GM12878 (cell line): ENCODE measurements at regions not wholly inside any gene's neighbourhood (a gene's known extent, or its start where the extent isn't known, plus 50 kb on each side); places are given as distances from the start of the nearest gene placed in this dataset.

Experiments used
- ATAC-seq: fragments of 200-7000 bp; cut with Tn5 transposase; 3 replicates; pipeline ENCODE4 v1.9.1; 2020; ENCODE audit warnings: mild to moderate bottlenecking, moderate library complexity
- BruUV-seq: library from RNA; stranded (reverse); fragments of 400-500 nt; replicated peaks from 2 replicates; lab custom pipeline; 2021; lab: Mats Ljungman, UMichigan
- CTCF ChIA-PET: fragments of 300-600 bp; sonication (Branson Sonifier 250); formaldehyde crosslinking; extraction: SDS; loops from one replicate; lab custom pipeline; 2021; ENCODE audit warnings: inconsistent platforms; lab: Yijun Ruan, JAX
- POLR2A ChIA-PET: fragments of 350-600 bp; formaldehyde crosslinking; extraction: SDS; loops from one replicate; lab custom pipeline; 2021; ENCODE audit warnings: inconsistent platforms; lab: Charles Lee
- RAD21 ChIA-PET: fragments of 300-600 bp; sonication (Branson Sonifier 250); formaldehyde crosslinking; loops from one replicate; lab custom pipeline; 2023; ENCODE audit warnings: antibody characterized with exemption; ENCODE audit not compliant: unreplicated experiment; lab: Charles Lee
- SMC1A ChIA-PET: fragments of 300-600 bp; sonication (Branson Sonifier 250); formaldehyde crosslinking; loops from one replicate; lab custom pipeline; 2023; ENCODE audit not compliant: unreplicated experiment, uncharacterized antibody; lab: Charles Lee
- DNase-seq: peaks from one replicate; pipeline ENCODE4 v3.0.0-alpha.2; 2011; ENCODE audit warnings: low read depth, low spot score
- FAIRE-seq: peaks from 3 replicates; lab custom pipeline; 2011; peaks lifted over from hg19 to GRCh38; lab: Jason Lieb, UNC
- H2AFZ ChIP-seq: 2 replicates; pipeline ENCODE4 v1.6.0; 2011; ENCODE audit warnings: low read depth, low read length, control low read depth; ENCODE audit not compliant: control insufficient read depth
- H3K27ac ChIP-seq: 2 replicates; pipeline ENCODE4 v1.5.1; 2011; ENCODE audit warnings: control low read depth; ENCODE audit not compliant: control insufficient read depth, insufficient read depth
- H3K27me3 ChIP-seq, 2 experiments: replicated peaks in 1 of 2; 2 replicates each; pipeline versions ENCODE4 v1.6.0 to v1.6.1; 2011; ENCODE audit warnings: low read length in 1 of 2; ENCODE audit not compliant: control insufficient read depth in 2 of 2, insufficient read depth in 2 of 2
- H3K36me3 ChIP-seq, 2 experiments: 2 replicates each; pipeline ENCODE4 v1.5.1; 2011; ENCODE audit warnings: low read length in 1 of 2; ENCODE audit not compliant: control insufficient read depth in 2 of 2, insufficient read depth in 2 of 2
- H3K4me1 ChIP-seq: 2 replicates; pipeline ENCODE4 v1.6.1; 2011; ENCODE audit warnings: mild to moderate bottlenecking, low read length, moderate library complexity, mixed read lengths; ENCODE audit not compliant: control insufficient read depth, insufficient read depth
- H3K4me2 ChIP-seq: 2 replicates; pipeline ENCODE4 v1.6.0; 2011; ENCODE audit warnings: control low read depth; ENCODE audit not compliant: control insufficient read depth, insufficient read depth
- H3K4me3 ChIP-seq: fragments of 200-600 bp; sonication (generic); 2 replicates; pipeline ENCODE4 v1.5.1; 2016
- H3K79me2 ChIP-seq: 2 replicates; pipeline ENCODE4 v1.6.0; 2011; ENCODE audit warnings: low read length; ENCODE audit not compliant: control insufficient read depth, insufficient read depth
- H3K9ac ChIP-seq: 2 replicates; pipeline ENCODE4 v1.8.0; 2011; ENCODE audit warnings: low read length, control low read depth, mixed read lengths; ENCODE audit not compliant: control insufficient read depth, insufficient read depth
- H3K9me3 ChIP-seq: replicated peaks from 3 replicates; pipeline ENCODE4 v1.5.1; 2011; ENCODE audit warnings: mild to moderate bottlenecking, low read length; ENCODE audit not compliant: control insufficient read depth, insufficient read depth
- H4K20me1 ChIP-seq: 2 replicates; pipeline ENCODE4 v1.6.0; 2011; ENCODE audit not compliant: control insufficient read depth, insufficient read depth
- ATF3 ChIP-seq: IDR thresholded peaks from 2 replicates; pipeline ENCODE4 v1.6.1; 2011; ENCODE audit warnings: low read depth, mild to moderate bottlenecking, low read length, moderate library complexity, borderline replicate concordance; ENCODE audit errors: extremely low read depth
- ATF7 ChIP-seq: fragments of 450-650 bp; IDR thresholded peaks from 2 replicates; pipeline ENCODE4 v1.6.1; 2016; ENCODE audit warnings: low read depth, mild to moderate bottlenecking
- BACH1 ChIP-seq: fragments of 450-650 bp; IDR thresholded peaks from 2 replicates; pipeline ENCODE4 v1.6.1; 2017; ENCODE audit warnings: mild to moderate bottlenecking, borderline replicate concordance
- CBFB ChIP-seq: IDR thresholded peaks from 2 replicates; pipeline ENCODE4 v1.6.1; 2016; ENCODE audit warnings: antibody characterized with exemption, low read depth
- CHD4 ChIP-seq: fragments of 200-600 bp; sonication (generic); IDR thresholded peaks from 2 replicates; pipeline ENCODE4 v1.6.1; 2016; ENCODE audit warnings: mild to moderate bottlenecking
- HDAC2 ChIP-seq: fragments of 200-600 bp; sonication (generic); IDR thresholded peaks from 2 replicates; pipeline ENCODE4 v1.6.1; 2017
- KAT2A ChIP-seq: conservative IDR thresholded peaks from 2 replicates; pipeline ENCODE4 v1.6.1; 2011; ENCODE audit warnings: low read depth, low read length; ENCODE audit not compliant: control insufficient read depth
- MEF2A ChIP-seq: IDR thresholded peaks from 2 replicates; pipeline ENCODE4 v1.6.1; 2011; ENCODE audit warnings: low read depth, mild to moderate bottlenecking, low read length, moderate library complexity; ENCODE audit not compliant: insufficient read depth
- MLLT1 ChIP-seq: fragments of 450-650 bp; IDR thresholded peaks from 2 replicates; pipeline ENCODE4 v1.6.1; 2016; ENCODE audit warnings: mild to moderate bottlenecking
- MYB ChIP-seq: fragments of 150-350 bp; IDR thresholded peaks from 2 replicates; pipeline ENCODE4 v1.6.1; 2014; ENCODE audit warnings: mild to moderate bottlenecking, low read depth, low read length, borderline replicate concordance
- PML ChIP-seq: IDR thresholded peaks from 2 replicates; pipeline ENCODE4 v1.6.1; 2012; ENCODE audit warnings: low read length, inconsistent platforms
- REST ChIP-seq: IDR thresholded peaks from 2 replicates; pipeline ENCODE4 v1.6.1; 2012; ENCODE audit warnings: mild to moderate bottlenecking, low read depth, low read length
- RFX5 ChIP-seq: IDR thresholded peaks from 2 replicates; pipeline ENCODE4 v1.6.1; 2011; ENCODE audit warnings: low read depth, low read length, improper control_type of control experiment
- ZBTB4 ChIP-seq: fragments of 450-650 bp; formaldehyde crosslinking; IDR thresholded peaks from 2 replicates; pipeline ENCODE4 v1.4.0; 2022; ENCODE audit warnings: mild to moderate bottlenecking, moderate library complexity
- ZNF217 ChIP-seq: fragments of 450-650 bp; IDR thresholded peaks from 2 replicates; pipeline ENCODE4 v1.6.1; 2017; ENCODE audit warnings: antibody characterized with exemption, mild to moderate bottlenecking
- WGBS: methylation state at CpG from one replicate; pipeline ENCODE4 v1.1.6; 2016; ENCODE audit warnings: low lambda C conversion rate; ENCODE audit not compliant: insufficient replicate concordance, insufficient coverage; ENCODE audit errors: missing lambda C conversion rate; 5-methylcytosine and 5-hydroxymethylcytosine counted together
- in situ Hi-C: fragments of 300-500 bp; cut with MboI; formaldehyde crosslinking; loops from 9 replicates; pipeline ENCODE4 v1.14.3; 2018; ENCODE audit warnings: mixed read lengths
- intact Hi-C: fragments of 100-400 bp; cut with micrococcal nuclease; formaldehyde crosslinking; loops from one replicate; pipeline ENCODE4 v1.14.2; 2022; ENCODE audit not compliant: unreplicated experiment

- RAD21 ChIA-PET: no interaction called here
- in situ Hi-C loops: no loop called here
- H3K4me1 ChIP-seq: no peaks in the 10 kb centered on the region
- TF ChIP-seq CHD4 (no peak), REST (no peak), ZBTB4 (CRISPR knock-in tag) (no peak), ATF3 (no peak), RFX5 (no peak), HDAC2 (no peak), ZNF217 (no peak), BACH1 (no peak), KAT2A (no peak), MEF2A (no peak), ATF7 (no peak), CBFB (no peak), MYB (no peak), PML (no peak), MLLT1 (no peak)
Measured at GRCh38 chr5:171676286-171676944, 109.2 kb upstream of the SMIM23 start.

More at GRCh38 chr5:171676286-171676944, 109.2 kb upstream of the SMIM23 start:
- Histone ChIP-seq H3K79me2 (no peaks in the 10 kb centered on the region), H3K36me3 (no peaks in the 10 kb centered on the region), H3K4me2 (no peak overlapping the region), H2AFZ (no peak overlapping the region), H3K27me3 (no peaks in the 10 kb centered on the region; a peak in 2 of 4 replicates), H3K4me3 (no peak overlapping the region), H4K20me1 (no peaks in the 10 kb centered on the region), H3K9me3 (no peaks in the 10 kb centered on the region), H3K9ac (no peak overlapping the region), H3K27ac (no peak overlapping the region)
- intact Hi-C loops: no loop called here
- FAIRE-seq (no peak), ATAC-seq (no peak), DNase-seq (no peak)
- CTCF ChIA-PET: interaction anchor here (0.6 kb wide), 1 partner anchor 363 kb away, joined by 3 read pairs; no protein-coding TSS in a partner anchor
- POLR2A ChIA-PET: no interaction called here
- BruUV-seq: no TSS peak
- whole genome bisulfite sequencing: 13% methylated on average over 6 of the region's 6 CpGs
- SMC1A ChIA-PET: interaction anchor here (0.7 kb wide), 1 partner anchor 799 kb away, joined by 4 read pairs; no protein-coding TSS in a partner anchor
